NCI-H82 (cell line): ENCODE measurements at regions not wholly inside any gene's neighbourhood (a gene's known extent, or its start where the extent isn't known, plus 50 kb on each side); places are given as distances from the start of the nearest gene placed in this dataset.

ENCODE experiments used
- DNase-seq: peaks from one replicate; lab custom pipeline; 2025; lab: John Stamatoyannopoulos, UW

- no peak for DNase-seq
These were observed 211.9 kb downstream of the MYCN start for GRCh38 chr2:16152071-16152927.

- DNase-seq, result no peak
These were observed 211.3 kb downstream of the MYCN start for GRCh38 chr2:16151651-16152050.

GRCh38 chr2:16151281-16151570 lies 210.9 kb downstream of the MYCN start:
- DNase-seq, result no peak

GRCh38 chr2:16150456-16151280 lies 210.3 kb downstream of the MYCN start:
- no peak for DNase-seq

GRCh38 chr2:16149349-16150243 lies 209.2 kb downstream of the MYCN start:
- no peak for DNase-seq

GRCh38 chr2:16148632-16149348 lies 208.4 kb downstream of the MYCN start:
- DNase-seq, result no peak

- DNase-seq, result no peak
These were observed 202.3 kb downstream of the MYCN start for GRCh38 chr2:16142383-16143361.

- DNase-seq, result no peak
These were observed 201.2 kb downstream of the MYCN start for GRCh38 chr2:16141641-16141921.

GRCh38 chr2:16140771-16141640 lies 200.7 kb downstream of the MYCN start:
- no peak for DNase-seq

- no peak for DNase-seq
These were observed 199.6 kb downstream of the MYCN start for GRCh38 chr2:16139663-16140615.

GRCh38 chr2:16138811-16139662 lies 198.7 kb downstream of the MYCN start:
- no peak for DNase-seq

- no peak for DNase-seq
These were observed 196.9 kb downstream of the MYCN start for GRCh38 chr2:16137080-16137755.

- DNase-seq, result no peak
These were observed 196.2 kb downstream of the MYCN start for GRCh38 chr2:16136461-16137035.

GRCh38 chr2:16135913-16136310 lies 195.6 kb downstream of the MYCN start:
- DNase-seq, result no peak

- DNase-seq, result no peak
These were observed 195.0 kb downstream of the MYCN start for GRCh38 chr2:16135196-16135912.
